ENCODE measurements at regions not wholly inside any gene's neighbourhood (a gene's known extent, or its start where the extent isn't known, plus 50 kb on each side); places are given as distances from the start of the nearest gene placed in this dataset.

DNA sequence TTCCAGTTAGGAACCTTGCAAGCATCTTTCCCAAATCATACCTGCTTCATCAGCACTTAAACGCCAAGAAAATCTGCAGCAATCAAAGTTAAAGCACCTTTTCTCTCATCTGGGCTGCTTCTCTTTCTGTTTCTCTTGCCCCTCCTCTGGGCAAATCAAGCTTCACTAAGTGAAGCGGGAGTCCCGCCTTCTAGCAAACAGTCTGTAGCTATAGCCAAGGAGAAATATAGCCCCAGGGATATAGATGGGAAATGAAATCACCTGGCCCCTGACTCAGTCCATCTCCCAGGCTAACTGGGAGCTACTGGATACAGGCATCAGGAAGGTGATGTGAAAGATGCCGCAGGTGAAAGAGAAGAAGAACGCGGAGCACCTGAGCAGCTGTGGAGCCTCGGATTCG is 481.9 kb downstream of the C6orf118 start:
- H3K27ac ChIP-seq (ENCODE audit: low read depth, low read length), result no peak overlapping the region
- no peaks in the 10 kb centered on the region for H3K36me3 ChIP-seq (ENCODE audit: control insufficient read depth, insufficient read depth, low read length)
- 0 out of 2 replicates have a peak, but pooled peaks cover 4% of the 10 kb centered on the region for H3K9me3 ChIP-seq (ENCODE audit: control insufficient read depth, insufficient read depth, low read depth, low read length)
- no peaks in the 10 kb centered on the region for H3K4me1 ChIP-seq (ENCODE audit: control insufficient read depth, insufficient read depth, low read length)
- H3K9ac ChIP-seq (ENCODE audit: low read length), result no peak overlapping the region
- no peak overlapping the region for H3K4me3 ChIP-seq (ENCODE audit: low read depth, low read length)
- H3K27me3 ChIP-seq (ENCODE audit: control insufficient read depth, insufficient read depth, low read length), result no peaks in the 10 kb centered on the region

DNA sequence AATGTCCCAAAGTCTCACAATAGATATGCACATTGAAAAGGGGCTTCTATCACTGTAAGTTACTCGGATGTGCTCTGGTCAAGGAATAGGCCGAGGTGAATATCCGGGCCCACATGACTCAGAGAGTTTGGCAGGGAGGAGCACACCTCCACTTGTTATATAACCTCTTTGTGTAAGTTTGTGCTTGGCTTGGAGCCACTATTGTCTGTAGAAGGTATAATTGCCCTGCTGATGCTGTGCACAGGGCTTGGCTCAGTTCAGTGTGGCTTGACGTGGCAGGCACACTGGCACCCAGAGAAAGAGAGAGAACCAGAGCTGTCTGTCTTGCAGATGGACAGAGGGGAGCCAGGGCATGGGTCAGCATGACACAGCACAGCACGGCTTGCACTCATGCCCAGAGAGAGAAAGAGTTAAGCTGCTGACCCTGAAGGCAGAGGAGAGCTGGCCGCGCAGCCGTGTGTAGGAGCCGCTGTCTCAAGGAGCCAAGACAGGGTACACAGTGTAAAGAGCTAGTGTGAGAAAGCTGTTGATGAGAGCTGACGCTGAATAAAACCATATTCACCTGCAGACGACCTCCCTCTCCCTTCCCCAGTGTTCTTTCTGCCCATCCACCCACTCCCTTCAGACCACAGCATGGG is 482.5 kb downstream of the C6orf118 start:
- Histone ChIP-seq H3K4me1 (ENCODE audit: control insufficient read depth, insufficient read depth, low read length) (no peaks in the 10 kb centered on the region), H3K9ac (ENCODE audit: low read length) (no peak overlapping the region), H3K36me3 (ENCODE audit: control insufficient read depth, insufficient read depth, low read length) (no peaks in the 10 kb centered on the region), H3K9me3 (ENCODE audit: control insufficient read depth, insufficient read depth, low read depth, low read length) (0 out of 2 replicates have a peak, but pooled peaks cover 4% of the 10 kb centered on the region), H3K4me3 (ENCODE audit: low read depth, low read length) (no peak overlapping the region), H3K27ac (ENCODE audit: low read depth, low read length) (no peak overlapping the region), H3K27me3 (ENCODE audit: control insufficient read depth, insufficient read depth, low read length) (no peaks in the 10 kb centered on the region)

DNA sequence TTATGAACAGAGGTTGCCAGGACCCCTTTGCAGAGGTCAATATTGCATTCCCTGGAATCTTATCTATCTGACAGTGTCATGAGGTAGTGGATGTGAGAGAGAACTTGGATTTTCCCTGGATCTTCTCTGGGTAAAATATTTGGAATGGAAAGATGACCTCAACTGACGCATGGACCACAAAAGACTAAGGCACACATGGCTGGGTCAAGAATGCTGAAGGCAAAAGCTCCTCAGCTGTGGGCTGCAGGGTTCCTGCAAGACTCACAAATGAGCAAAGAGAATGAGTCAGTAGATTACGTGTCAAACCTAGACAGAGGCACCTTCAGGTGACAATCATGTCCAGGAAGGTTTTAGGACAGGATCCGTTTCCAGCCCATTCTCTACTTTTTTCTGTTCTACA is 484.0 kb downstream of the C6orf118 start:
- H3K9me3 ChIP-seq (ENCODE audit: control insufficient read depth, insufficient read depth, low read depth, low read length), result 0 out of 2 replicates have a peak, but pooled peaks cover 4% of the 10 kb centered on the region
- H3K9ac ChIP-seq (ENCODE audit: low read length), result no peak overlapping the region
- H3K4me1 ChIP-seq (ENCODE audit: control insufficient read depth, insufficient read depth, low read length), result no peaks in the 10 kb centered on the region
- H3K4me3 ChIP-seq (ENCODE audit: low read depth, low read length), result no peak overlapping the region
- H3K27ac ChIP-seq (ENCODE audit: low read depth, low read length), result no peak overlapping the region
- no peaks in the 10 kb centered on the region for H3K36me3 ChIP-seq (ENCODE audit: control insufficient read depth, insufficient read depth, low read length)
- H3K27me3 ChIP-seq (ENCODE audit: control insufficient read depth, insufficient read depth, low read length), result no peaks in the 10 kb centered on the region

DNA sequence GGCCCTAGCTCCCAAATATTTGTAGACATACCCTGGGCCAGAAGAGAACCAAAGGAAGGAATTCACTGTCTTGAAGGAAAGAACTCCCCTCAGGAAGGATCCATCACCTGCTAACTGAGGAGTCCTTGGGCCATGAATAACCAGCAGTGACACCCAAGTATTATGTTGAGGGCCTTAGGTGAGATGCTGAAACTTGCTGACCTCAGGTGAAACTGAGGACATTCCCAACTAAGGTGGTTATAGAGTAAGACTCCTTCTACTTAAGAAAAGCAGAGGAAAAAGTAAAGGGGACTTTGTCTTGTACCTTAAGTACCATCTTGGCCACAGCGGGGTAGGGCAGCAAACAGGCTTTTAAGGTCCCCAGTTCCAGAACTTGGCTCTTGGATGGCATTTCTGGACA is 491.7 kb downstream of the C6orf118 start:
- H3K36me3 ChIP-seq (ENCODE audit: control insufficient read depth, insufficient read depth, low read length), result no peaks in the 10 kb centered on the region
- peaks cover 26% of the 10 kb centered on the region for H3K9me3 ChIP-seq (ENCODE audit: control insufficient read depth, insufficient read depth, low read depth, low read length)
- H3K4me1 ChIP-seq (ENCODE audit: control insufficient read depth, insufficient read depth, low read length), result no peaks in the 10 kb centered on the region
- no peak overlapping the region for H3K9ac ChIP-seq (ENCODE audit: low read length)
- H3K4me3 ChIP-seq (ENCODE audit: low read depth, low read length), result no peak overlapping the region
- no peaks in the 10 kb centered on the region for H3K27me3 ChIP-seq (ENCODE audit: control insufficient read depth, insufficient read depth, low read length)
- no peak overlapping the region for H3K27ac ChIP-seq (ENCODE audit: low read depth, low read length)

DNA sequence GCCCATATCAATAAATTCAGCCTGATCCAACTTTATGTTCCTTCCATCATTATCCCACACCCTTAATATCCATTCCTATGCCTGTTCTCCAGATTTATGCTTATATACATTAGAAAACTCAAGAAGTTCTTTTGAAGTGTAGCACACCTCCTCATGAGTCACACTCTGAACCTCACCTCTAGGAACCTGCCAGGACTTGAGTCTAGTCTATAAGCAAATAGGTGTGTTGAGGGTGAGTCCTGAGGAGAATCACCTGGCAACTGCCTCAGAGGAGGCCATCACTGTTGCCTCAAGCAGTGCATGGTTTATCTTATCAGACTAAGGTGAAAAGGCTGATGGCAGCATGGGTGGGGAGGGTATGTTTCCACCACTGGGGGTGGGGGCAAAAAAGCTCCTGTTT is 496.7 kb downstream of the C6orf118 start:
- Histone ChIP-seq H3K9me3 (ENCODE audit: control insufficient read depth, insufficient read depth, low read depth, low read length) (peaks cover 58% of the 10 kb centered on the region), H3K9ac (ENCODE audit: low read length) (no peak overlapping the region), H3K4me3 (ENCODE audit: low read depth, low read length) (no peak overlapping the region), H3K27ac (ENCODE audit: low read depth, low read length) (no peak overlapping the region), H3K36me3 (ENCODE audit: control insufficient read depth, insufficient read depth, low read length) (no peaks in the 10 kb centered on the region), H3K4me1 (ENCODE audit: control insufficient read depth, insufficient read depth, low read length) (no peaks in the 10 kb centered on the region), H3K27me3 (ENCODE audit: control insufficient read depth, insufficient read depth, low read length) (no peaks in the 10 kb centered on the region)

DNA sequence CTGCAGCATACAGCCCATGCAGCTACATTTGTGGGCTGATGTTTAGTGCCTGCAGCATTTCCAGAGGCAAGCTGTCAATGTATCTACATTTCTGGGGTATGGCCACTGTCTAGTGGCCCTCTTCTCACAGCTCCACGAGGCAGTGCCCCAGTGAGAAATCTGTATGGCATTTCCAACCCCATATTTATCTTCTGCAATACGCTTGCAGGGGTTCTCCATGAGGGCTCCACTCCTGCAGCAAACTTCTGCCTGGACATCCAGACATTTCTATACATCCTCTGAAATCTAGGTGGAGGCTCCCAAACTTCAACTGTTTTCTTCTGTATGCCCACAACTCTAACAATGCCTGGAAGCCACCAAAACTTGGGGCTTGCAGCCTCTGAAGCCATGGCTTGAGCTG is 502.3 kb downstream of the C6orf118 start:
- H3K4me1 ChIP-seq (ENCODE audit: control insufficient read depth, insufficient read depth, low read length), result no peaks in the 10 kb centered on the region
- H3K36me3 ChIP-seq (ENCODE audit: control insufficient read depth, insufficient read depth, low read length), result no peaks in the 10 kb centered on the region
- no peak overlapping the region for H3K9ac ChIP-seq (ENCODE audit: low read length)
- H3K27ac ChIP-seq (ENCODE audit: low read depth, low read length), result no peak overlapping the region
- no peaks in the 10 kb centered on the region for H3K27me3 ChIP-seq (ENCODE audit: control insufficient read depth, insufficient read depth, low read length)
- H3K9me3 ChIP-seq (ENCODE audit: control insufficient read depth, insufficient read depth, low read depth, low read length), result peaks cover 53% of the 10 kb centered on the region
- H3K4me3 ChIP-seq (ENCODE audit: low read depth, low read length), result no peak overlapping the region

DNA sequence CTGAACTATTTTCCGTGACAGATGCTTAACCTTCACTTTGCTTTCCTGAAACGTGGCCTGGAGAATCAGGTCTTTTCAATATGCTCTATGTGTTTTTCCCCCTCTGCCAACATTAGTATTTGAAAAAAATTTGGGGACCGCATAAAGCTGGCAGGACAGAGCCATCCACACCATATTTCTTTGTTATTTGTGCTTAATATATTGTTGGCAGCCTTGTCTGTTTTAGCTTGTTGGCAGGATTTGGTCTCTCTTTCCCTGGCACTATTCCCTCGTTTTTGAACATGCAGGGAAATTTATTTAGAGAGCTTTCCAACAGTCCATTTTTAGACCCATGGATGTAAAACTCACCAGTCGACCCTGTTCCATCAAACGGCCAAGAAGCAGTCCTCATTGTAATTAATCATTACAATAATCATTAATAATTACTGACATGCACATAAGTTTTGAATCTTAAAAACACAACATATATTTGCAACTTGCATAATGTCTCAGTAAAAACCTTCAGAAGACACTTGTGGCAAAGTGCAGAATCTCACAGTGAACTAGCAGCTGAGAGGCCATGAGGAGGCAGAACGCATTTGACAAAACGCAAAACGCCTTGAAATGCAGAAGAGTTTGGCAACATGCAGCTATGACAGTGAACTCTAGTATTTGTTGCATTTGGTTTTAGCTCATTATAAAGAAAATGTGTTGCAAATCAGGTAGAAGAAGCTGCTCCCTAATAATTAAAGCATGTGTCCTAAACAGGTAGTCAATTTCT is 514.2 kb downstream of the C6orf118 start:
- Histone ChIP-seq H3K9me3 (ENCODE audit: control insufficient read depth, insufficient read depth, low read depth, low read length) (peaks cover 3% of the 10 kb centered on the region), H3K36me3 (ENCODE audit: control insufficient read depth, insufficient read depth, low read length) (no peaks in the 10 kb centered on the region)

DNA sequence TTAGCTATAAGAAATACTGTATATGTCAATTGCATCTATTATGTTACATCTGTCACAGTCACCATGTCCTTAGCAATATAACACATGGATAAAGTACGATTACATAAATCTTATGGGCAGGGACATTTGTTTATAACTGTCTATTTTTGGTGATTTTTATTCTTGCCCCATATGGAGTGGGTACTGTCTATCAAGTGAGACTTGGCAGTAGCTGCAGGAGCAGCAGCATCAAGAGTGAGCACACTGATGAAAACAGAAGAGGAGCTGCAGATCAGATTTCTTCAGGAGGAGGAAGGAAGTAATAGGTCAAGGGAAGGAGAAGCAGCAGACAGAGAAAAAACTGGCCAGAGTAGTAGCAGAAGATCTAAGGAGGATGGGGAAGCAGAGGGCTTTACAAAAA is 516.7 kb downstream of the C6orf118 start:
- no peak overlapping the region for H3K4me3 ChIP-seq (ENCODE audit: low read depth, low read length)
- H3K27me3 ChIP-seq (ENCODE audit: control insufficient read depth, insufficient read depth, low read length), result no peaks in the 10 kb centered on the region
- H3K9me3 ChIP-seq (ENCODE audit: control insufficient read depth, insufficient read depth, low read depth, low read length), result peaks cover 11% of the 10 kb centered on the region
- no peak overlapping the region for H3K9ac ChIP-seq (ENCODE audit: low read length)
- H3K36me3 ChIP-seq (ENCODE audit: control insufficient read depth, insufficient read depth, low read length), result no peaks in the 10 kb centered on the region
- no peak overlapping the region for H3K27ac ChIP-seq (ENCODE audit: low read depth, low read length)
- no peaks in the 10 kb centered on the region for H3K4me1 ChIP-seq (ENCODE audit: control insufficient read depth, insufficient read depth, low read length)

More for the DNA sequence above, 514.2 kb downstream of the C6orf118 start:
- H3K27me3 ChIP-seq (ENCODE audit: control insufficient read depth, insufficient read depth, low read length), result no peaks in the 10 kb centered on the region
- no peak overlapping the region for H3K4me3 ChIP-seq (ENCODE audit: low read depth, low read length)
- H3K27ac ChIP-seq (ENCODE audit: low read depth, low read length), result no peak overlapping the region
- no peaks in the 10 kb centered on the region for H3K4me1 ChIP-seq (ENCODE audit: control insufficient read depth, insufficient read depth, low read length)
- no peak overlapping the region for H3K9ac ChIP-seq (ENCODE audit: low read length)

DNA sequence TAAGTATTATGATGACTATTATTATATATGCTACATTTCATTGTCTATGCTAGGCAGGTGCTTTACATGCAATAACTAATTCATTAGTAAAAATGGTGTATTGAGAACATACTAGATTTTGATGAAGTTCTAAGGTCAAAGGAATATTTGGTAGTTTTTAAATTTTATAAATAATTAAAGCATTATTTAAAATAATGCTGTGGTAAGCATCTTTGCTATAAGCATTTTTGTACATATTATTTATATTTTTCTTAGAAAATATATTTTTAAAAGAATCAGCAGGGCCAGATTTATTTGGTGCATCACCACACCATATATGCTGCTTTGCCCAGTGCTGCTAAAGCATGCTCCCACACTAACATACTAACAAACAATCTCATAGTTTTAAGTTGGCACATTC is 517.9 kb downstream of the C6orf118 start:
- Histone ChIP-seq H3K36me3 (ENCODE audit: control insufficient read depth, insufficient read depth, low read length) (no peaks in the 10 kb centered on the region), H3K9ac (ENCODE audit: low read length) (no peak overlapping the region), H3K4me1 (ENCODE audit: control insufficient read depth, insufficient read depth, low read length) (no peaks in the 10 kb centered on the region), H3K9me3 (ENCODE audit: control insufficient read depth, insufficient read depth, low read depth, low read length) (peaks cover 11% of the 10 kb centered on the region), H3K27ac (ENCODE audit: low read depth, low read length) (no peak overlapping the region), H3K27me3 (ENCODE audit: control insufficient read depth, insufficient read depth, low read length) (no peaks in the 10 kb centered on the region), H3K4me3 (ENCODE audit: low read depth, low read length) (no peak overlapping the region)

DNA sequence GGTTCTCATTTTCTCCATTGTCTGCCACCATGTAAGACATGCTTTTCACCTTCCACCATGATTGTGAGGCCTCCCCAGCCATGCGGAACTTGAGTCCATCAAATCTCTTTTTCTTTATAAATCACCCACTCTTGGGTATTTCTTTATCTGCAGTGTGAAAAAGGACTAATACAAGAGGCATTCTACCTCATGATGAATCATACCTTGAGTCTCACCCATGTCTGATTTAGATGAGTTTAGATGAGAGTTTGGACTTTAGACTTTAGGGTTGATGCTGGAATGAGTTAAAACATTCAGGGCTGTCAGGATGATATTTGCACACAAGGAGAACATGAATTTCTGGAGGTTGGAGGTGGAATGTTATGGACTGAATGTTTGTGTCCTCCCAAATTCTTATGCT is 545.6 kb downstream of the C6orf118 start:
- Histone ChIP-seq H3K27me3 (ENCODE audit: control insufficient read depth, insufficient read depth, low read length) (no peaks in the 10 kb centered on the region), H3K27ac (ENCODE audit: low read depth, low read length) (no peak overlapping the region), H3K36me3 (ENCODE audit: control insufficient read depth, insufficient read depth, low read length) (no peaks in the 10 kb centered on the region), H3K9ac (ENCODE audit: low read length) (no peak overlapping the region), H3K4me3 (ENCODE audit: low read depth, low read length) (no peak overlapping the region), H3K9me3 (ENCODE audit: control insufficient read depth, insufficient read depth, low read depth, low read length) (no peaks in the 10 kb centered on the region), H3K4me1 (ENCODE audit: control insufficient read depth, insufficient read depth, low read length) (no peaks in the 10 kb centered on the region)

DNA sequence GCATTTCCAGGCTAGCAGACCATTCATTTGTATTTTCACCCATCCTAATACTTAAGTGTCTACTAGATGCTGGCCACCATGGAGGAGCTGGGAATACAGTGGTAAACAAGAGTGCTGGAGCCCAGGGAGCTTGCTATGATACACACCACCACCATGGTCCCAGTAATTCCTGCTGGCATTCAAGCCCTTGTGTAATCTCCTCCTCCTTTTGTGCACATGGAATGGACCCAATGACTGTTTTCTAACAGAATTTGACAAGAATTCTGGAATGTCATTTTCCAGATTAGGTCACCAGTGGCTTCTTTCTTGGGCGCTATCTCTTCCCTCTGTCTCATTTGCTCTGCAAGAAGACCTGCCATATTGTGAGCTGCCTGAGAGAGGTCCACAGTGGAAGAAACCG is 552.0 kb downstream of the C6orf118 start:
- Histone ChIP-seq H3K9ac (ENCODE audit: low read length) (no peak overlapping the region), H3K4me3 (ENCODE audit: low read depth, low read length) (no peak overlapping the region), H3K27ac (ENCODE audit: low read depth, low read length) (no peak overlapping the region), H3K27me3 (ENCODE audit: control insufficient read depth, insufficient read depth, low read length) (no peaks in the 10 kb centered on the region), H3K4me1 (ENCODE audit: control insufficient read depth, insufficient read depth, low read length) (peaks cover 7% of the 10 kb centered on the region; the same call in 1 of the 2 replicates), H3K9me3 (ENCODE audit: control insufficient read depth, insufficient read depth, low read depth, low read length) (no peaks in the 10 kb centered on the region), H3K36me3 (ENCODE audit: control insufficient read depth, insufficient read depth, low read length) (no peaks in the 10 kb centered on the region)
